ENCODE measurements at regions not wholly inside any gene's neighbourhood (a gene's known extent, or its start where the extent isn't known, plus 50 kb on each side); places are given as distances from the start of the nearest gene placed in this dataset.
"Not testable (repeated sequence)": the region's sequence is repeated elsewhere in the genome, so short reads cannot be mapped to it uniquely, and the experiment has no call there.

- Mint-ChIP-seq H3K27ac (no peak overlapping the region), H3K4me3 (no peak overlapping the region), H3K27me3 (ENCODE audit: insufficient read depth) (peaks cover 30% of the 10 kb centered on the region), H3K4me1 (ENCODE audit: low read depth) (no peaks in the 10 kb centered on the region), H3K9me3 (no peaks in the 10 kb centered on the region), H3K36me3 (ENCODE audit: low read depth) (no peaks in the 10 kb centered on the region)
- intact Hi-C loops (cut with micrococcal nuclease) = no loop called here
- DNase-seq (ENCODE audit: low spot score) = no peak
Measured at GRCh38 chr12:66786531-66787308, 107.8 kb upstream of the GRIP1 start.

GRCh38 chr12:66799551-66799950 is 120.7 kb upstream of the GRIP1 start:
- no peak overlapping the region for H3K4me3 Mint-ChIP-seq
- intact Hi-C loops (cut with micrococcal nuclease) = no loop called here
- no peaks in the 10 kb centered on the region for H3K4me1 Mint-ChIP-seq (ENCODE audit: low read depth)
- peaks cover 9% of the 10 kb centered on the region for H3K27me3 Mint-ChIP-seq (ENCODE audit: insufficient read depth)
- H3K9me3 Mint-ChIP-seq = no peaks in the 10 kb centered on the region
- no peaks in the 10 kb centered on the region for H3K36me3 Mint-ChIP-seq (ENCODE audit: low read depth)
- no peak overlapping the region for H3K27ac Mint-ChIP-seq
- DNase-seq (ENCODE audit: low spot score) = no peak

- H3K27me3 Mint-ChIP-seq (ENCODE audit: insufficient read depth) = peaks cover 11% of the 10 kb centered on the region
- H3K36me3 Mint-ChIP-seq (ENCODE audit: low read depth) = no peaks in the 10 kb centered on the region
- intact Hi-C loops (cut with micrococcal nuclease) = no loop called here
- H3K27ac Mint-ChIP-seq = no peak overlapping the region
- no peak overlapping the region for H3K4me3 Mint-ChIP-seq
- no peak for DNase-seq (ENCODE audit: low spot score)
- no peaks in the 10 kb centered on the region for H3K4me1 Mint-ChIP-seq (ENCODE audit: low read depth)
- no peaks in the 10 kb centered on the region for H3K9me3 Mint-ChIP-seq
Measured at GRCh38 chr12:66800046-66800445, 121.2 kb upstream of the GRIP1 start.

GRCh38 chr12:66803930-66804329 is 125.1 kb upstream of the GRIP1 start:
- Mint-ChIP-seq H3K4me1 (ENCODE audit: low read depth) (no peaks in the 10 kb centered on the region), H3K4me3 (no peak overlapping the region), H3K27ac (no peak overlapping the region), H3K36me3 (ENCODE audit: low read depth) (no peaks in the 10 kb centered on the region), H3K27me3 (ENCODE audit: insufficient read depth) (peaks cover 2% of the 10 kb centered on the region), H3K9me3 (no peaks in the 10 kb centered on the region)
- intact Hi-C loops (cut with micrococcal nuclease) = no loop called here
- DNase-seq (ENCODE audit: low spot score) = no peak

- peaks cover 2% of the 10 kb centered on the region for H3K27me3 Mint-ChIP-seq (ENCODE audit: insufficient read depth)
- H3K4me3 Mint-ChIP-seq = no peak overlapping the region
- no peaks in the 10 kb centered on the region for H3K4me1 Mint-ChIP-seq (ENCODE audit: low read depth)
- intact Hi-C loops (cut with micrococcal nuclease) = no loop called here
- no peaks in the 10 kb centered on the region for H3K9me3 Mint-ChIP-seq
- no peak overlapping the region for H3K27ac Mint-ChIP-seq
- DNase-seq (ENCODE audit: low spot score) = no peak
- H3K36me3 Mint-ChIP-seq (ENCODE audit: low read depth) = no peaks in the 10 kb centered on the region
Measured at GRCh38 chr12:66804563-66804974, 125.7 kb upstream of the GRIP1 start.

GRCh38 chr12:66808606-66809005 is 129.7 kb upstream of the GRIP1 start:
- Mint-ChIP-seq H3K9me3 (no peaks in the 10 kb centered on the region), H3K4me3 (no peak overlapping the region), H3K27ac (no peak overlapping the region), H3K27me3 (ENCODE audit: insufficient read depth) (peaks cover 5% of the 10 kb centered on the region), H3K4me1 (ENCODE audit: low read depth) (no peaks in the 10 kb centered on the region), H3K36me3 (ENCODE audit: low read depth) (no peaks in the 10 kb centered on the region)
- intact Hi-C loops (cut with micrococcal nuclease) = no loop called here
- no peak for DNase-seq (ENCODE audit: low spot score)

- Mint-ChIP-seq H3K27me3 (ENCODE audit: insufficient read depth) (peaks cover 2% of the 10 kb centered on the region), H3K9me3 (no peaks in the 10 kb centered on the region), H3K36me3 (ENCODE audit: low read depth) (no peaks in the 10 kb centered on the region), H3K4me3 (no peak overlapping the region), H3K27ac (no peak overlapping the region), H3K4me1 (ENCODE audit: low read depth) (no peaks in the 10 kb centered on the region)
- no peak for DNase-seq (ENCODE audit: low spot score)
- intact Hi-C loops (cut with micrococcal nuclease) = no loop called here
Measured at GRCh38 chr12:66813137-66813892, 134.4 kb upstream of the GRIP1 start.

GRCh38 chr12:66819587-66819986 is 140.7 kb upstream of the GRIP1 start:
- DNase-seq (ENCODE audit: low spot score) = no peak
- H3K27ac Mint-ChIP-seq = no peak overlapping the region
- H3K4me1 Mint-ChIP-seq (ENCODE audit: low read depth) = no peaks in the 10 kb centered on the region
- H3K9me3 Mint-ChIP-seq = no peaks in the 10 kb centered on the region
- H3K4me3 Mint-ChIP-seq = no peak overlapping the region
- peaks cover 5% of the 10 kb centered on the region for H3K27me3 Mint-ChIP-seq (ENCODE audit: insufficient read depth)
- intact Hi-C loops (cut with micrococcal nuclease) = no loop called here
- H3K36me3 Mint-ChIP-seq (ENCODE audit: low read depth) = no peaks in the 10 kb centered on the region

GRCh38 chr12:66822961-66823360 is 144.1 kb upstream of the GRIP1 start:
- Mint-ChIP-seq H3K4me3 (no peak overlapping the region), H3K27ac (no peak overlapping the region), H3K4me1 (ENCODE audit: low read depth) (no peaks in the 10 kb centered on the region), H3K27me3 (ENCODE audit: insufficient read depth) (peaks cover 5% of the 10 kb centered on the region), H3K36me3 (ENCODE audit: low read depth) (no peaks in the 10 kb centered on the region), H3K9me3 (no peaks in the 10 kb centered on the region)
- intact Hi-C loops (cut with micrococcal nuclease) = no loop called here
- DNase-seq (ENCODE audit: low spot score) = no peak

GRCh38 chr12:66823857-66824570 is 145.1 kb upstream of the GRIP1 start:
- no peaks in the 10 kb centered on the region for H3K36me3 Mint-ChIP-seq (ENCODE audit: low read depth)
- DNase-seq (ENCODE audit: low spot score) = no peak
- intact Hi-C loops (cut with micrococcal nuclease) = no loop called here
- peaks cover 5% of the 10 kb centered on the region for H3K27me3 Mint-ChIP-seq (ENCODE audit: insufficient read depth)
- no peak overlapping the region for H3K4me3 Mint-ChIP-seq
- H3K9me3 Mint-ChIP-seq = no peaks in the 10 kb centered on the region
- H3K27ac Mint-ChIP-seq = no peak overlapping the region
- peaks cover 5% of the 10 kb centered on the region for H3K4me1 Mint-ChIP-seq (ENCODE audit: low read depth)

- H3K36me3 Mint-ChIP-seq (ENCODE audit: low read depth); intact Hi-C loops (cut with micrococcal nuclease); DNase-seq (ENCODE audit: low spot score); H3K27ac Mint-ChIP-seq; H3K27me3 Mint-ChIP-seq (ENCODE audit: insufficient read depth); H3K9me3 Mint-ChIP-seq; H3K4me3 Mint-ChIP-seq: not testable (repeated sequence)
- peaks cover 19% of the 10 kb centered on the region for H3K4me1 Mint-ChIP-seq (ENCODE audit: low read depth)
Measured at GRCh38 chr12:66825921-66826320, 147.0 kb upstream of the GRIP1 start.

GRCh38 chr12:66829660-66830325 is 150.9 kb upstream of the GRIP1 start:
- no peak overlapping the region for H3K27ac Mint-ChIP-seq
- H3K36me3 Mint-ChIP-seq (ENCODE audit: low read depth) = no peaks in the 10 kb centered on the region
- DNase-seq (ENCODE audit: low spot score) = peak; percentile 16
- no peak overlapping the region for H3K4me3 Mint-ChIP-seq
- intact Hi-C loops (cut with micrococcal nuclease) = no loop called here
- H3K27me3 Mint-ChIP-seq (ENCODE audit: insufficient read depth) = no peaks in the 10 kb centered on the region
- H3K9me3 Mint-ChIP-seq = no peaks in the 10 kb centered on the region
- peaks cover 19% of the 10 kb centered on the region for H3K4me1 Mint-ChIP-seq (ENCODE audit: low read depth)

All from activated T-helper 1 cell treated with anti-CD3 and anti-CD28 coated beads, Interleukin-12 subunit alpha, Interleukin-12 subunit beta, Interleukin-2, Interleukin-4 antibody, amounts not matched to agents 30 ng/mL and 10 ng/mL and 1 ng/mL, durations not matched to agents 14 hours and 24 hours and 36 hours (primary cell).